ENCODE measurements at regions not wholly inside any gene's neighbourhood (a gene's known extent, or its start where the extent isn't known, plus 50 kb on each side); places are given as distances from the start of the nearest gene placed in this dataset.
"Not testable (repeated sequence)": the region's sequence is repeated elsewhere in the genome, so short reads cannot be mapped to it uniquely, and the experiment has no call there.

- DNase-seq: no peak
Measured at GRCh38 chr14:82878951-82879350, 1345.3 kb upstream of the SEL1L start.

- no peak for DNase-seq
Measured at GRCh38 chr14:82879949-82880535, 1346.4 kb upstream of the SEL1L start.

- no peak for DNase-seq
Measured at GRCh38 chr14:82886670-82887069, 1353.0 kb upstream of the SEL1L start.

GRCh38 chr14:82889701-82890100, 1356.0 kb upstream of the SEL1L start:
- no peak for DNase-seq

GRCh38 chr14:82896476-82896875, 1362.8 kb upstream of the SEL1L start:
- DNase-seq: no peak

- DNase-seq: no peak
Measured at GRCh38 chr14:82897469-82898308, 1364.0 kb upstream of the SEL1L start.

GRCh38 chr14:82905762-82906161, 1372.1 kb upstream of the SEL1L start:
- DNase-seq: no peak

- no peak for DNase-seq
Measured at GRCh38 chr14:82911930-82912329, 1378.3 kb upstream of the SEL1L start.

- no peak for DNase-seq
Measured at GRCh38 chr14:82913396-82913795, 1379.7 kb upstream of the SEL1L start.

GRCh38 chr14:82915381-82915780, 1381.7 kb upstream of the SEL1L start:
- DNase-seq: no peak

- DNase-seq: no peak
Measured at GRCh38 chr14:82935691-82936090, 1402.0 kb upstream of the SEL1L start.

GRCh38 chr14:82951171-82951570, 1417.5 kb upstream of the SEL1L start:
- DNase-seq: no peak

- DNase-seq: no peak
Measured at GRCh38 chr14:82963756-82964155, 1430.1 kb upstream of the SEL1L start.

GRCh38 chr14:82987502-82988124, 1454.0 kb upstream of the SEL1L start:
- DNase-seq: no peak

GRCh38 chr14:82994547-82994946, 1460.9 kb upstream of the SEL1L start:
- DNase-seq: not testable (repeated sequence)

- no peak for DNase-seq
Measured at GRCh38 chr14:82999802-83000201, 1466.1 kb upstream of the SEL1L start.

GRCh38 chr14:83004456-83005006, 1470.9 kb upstream of the SEL1L start:
- DNase-seq: no peak

- no peak for DNase-seq
Measured at GRCh38 chr14:83006121-83006670, 1472.5 kb upstream of the SEL1L start.

- DNase-seq: not testable (repeated sequence)
Measured at GRCh38 chr14:83007052-83007451, 1473.4 kb upstream of the SEL1L start.

- DNase-seq: no peak
Measured at GRCh38 chr14:83007641-83008225, 1474.1 kb upstream of the SEL1L start.

- DNase-seq: no peak
Measured at GRCh38 chr14:83017296-83017695, 1483.6 kb upstream of the SEL1L start.

- DNase-seq: no peak
Measured at GRCh38 chr14:83019744-83020414, 1486.2 kb upstream of the SEL1L start.

Data from activated CD8-positive, alpha-beta memory T cell treated with anti-CD3 and anti-CD28 coated beads for 24 hours (primary cell).